ENCODE measurements at regions not wholly inside any gene's neighbourhood (a gene's known extent, or its start where the extent isn't known, plus 50 kb on each side); places are given as distances from the start of the nearest gene placed in this dataset.
"Not testable (repeated sequence)": the region's sequence is repeated elsewhere in the genome, so short reads cannot be mapped to it uniquely, and the experiment has no call there.

DNA sequence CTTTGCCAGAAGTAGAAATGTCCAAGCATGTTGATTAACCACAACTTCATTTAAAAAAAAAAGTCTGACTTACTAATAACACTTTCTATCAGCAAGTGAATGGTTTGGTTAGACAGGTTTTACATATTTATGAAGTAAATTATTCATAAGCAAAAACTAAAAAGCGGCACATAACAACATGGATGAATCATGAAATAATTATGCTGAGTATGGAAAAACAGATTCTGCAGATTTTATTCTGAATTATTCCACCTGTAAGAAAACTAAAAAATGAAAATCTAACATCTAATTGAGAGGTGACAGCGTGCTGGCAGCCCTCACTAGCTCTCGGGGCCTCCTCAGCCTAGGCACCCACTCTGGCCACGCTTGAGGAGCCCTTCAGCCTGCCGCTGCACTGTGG, 173.5 kb downstream of the ADAM29 start:
- Mint-ChIP-seq H3K27ac (no peak overlapping the region), H3K4me3 (no peak overlapping the region), H3K9me3 (peaks cover 2 to 12% (median 4%) of the 10 kb centered on the region in 7 donors), H3K4me1 (no peaks in the 10 kb centered on the region), H3K36me3 (no peaks in the 10 kb centered on the region), H3K27me3 (no peaks in the 10 kb centered on the region)
- Histone ChIP-seq H3K4me1 (ENCODE audit: control insufficient read depth, insufficient read depth, low read length, poor library complexity, severe bottlenecking) (no peaks in the 10 kb centered on the region), H3K27ac (ENCODE audit: insufficient read depth, low read length, poor library complexity, severe bottlenecking) (no peak overlapping the region), H3K27me3 (ENCODE audit: control insufficient read depth, insufficient read depth, low read length) (no peaks in the 10 kb centered on the region), H3K4me3 (ENCODE audit: low read depth, low read length) (no peak overlapping the region), H3K36me3 (ENCODE audit: control insufficient read depth, insufficient read depth, low read length) (no peaks in the 10 kb centered on the region), H3K9me3 (ENCODE audit: control insufficient read depth in 2 of 2, low read length in 2 of 2) (no peaks in the 10 kb centered on the region)
- ATAC-seq (ENCODE audit: low read depth in 2 of 2): no peak
- no peak for DNase-seq

DNA sequence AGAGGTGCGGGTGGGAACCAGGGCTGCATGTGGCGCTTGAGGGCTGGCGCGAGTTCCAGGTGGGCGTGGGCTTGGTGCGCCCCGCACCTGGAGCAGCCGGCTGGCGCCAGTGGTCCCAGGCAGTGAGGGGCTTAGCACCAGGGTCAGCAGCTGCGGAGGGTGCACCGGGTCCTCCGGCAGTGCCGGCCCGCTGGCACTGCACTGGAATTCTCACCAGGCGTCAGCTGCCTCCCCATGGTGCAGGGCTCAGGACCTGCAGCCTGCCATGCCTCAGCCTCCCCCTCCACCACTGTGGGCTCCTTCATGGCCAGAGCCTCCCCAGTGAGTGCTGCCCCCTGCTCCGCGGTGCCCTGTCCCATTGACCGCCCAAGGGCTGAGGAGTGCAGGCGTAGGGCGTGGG, 174.0 kb downstream of the ADAM29 start:
- DNase-seq (no peak), ATAC-seq (ENCODE audit: low read depth in 2 of 2) (no peak)
- no peak overlapping the region for H3K27ac Mint-ChIP-seq
- no peaks in the 10 kb centered on the region for H3K36me3 Mint-ChIP-seq
- H3K4me3 ChIP-seq (ENCODE audit: low read depth, low read length): no peak overlapping the region
- no peaks in the 10 kb centered on the region for H3K27me3 ChIP-seq (ENCODE audit: control insufficient read depth, insufficient read depth, low read length)
- H3K27ac ChIP-seq (ENCODE audit: insufficient read depth, low read length, poor library complexity, severe bottlenecking): no peak overlapping the region
- H3K4me1 ChIP-seq (ENCODE audit: control insufficient read depth, insufficient read depth, low read length, poor library complexity, severe bottlenecking): no peaks in the 10 kb centered on the region
- no peaks in the 10 kb centered on the region for H3K27me3 Mint-ChIP-seq
- H3K9me3 ChIP-seq (ENCODE audit: control insufficient read depth in 2 of 2, low read length in 2 of 2): no peaks in the 10 kb centered on the region
- no peak overlapping the region for H3K4me3 Mint-ChIP-seq
- H3K9me3 Mint-ChIP-seq: peaks cover 2 to 12% (median 4%) of the 10 kb centered on the region in 7 donors
- H3K4me1 Mint-ChIP-seq: no peaks in the 10 kb centered on the region
- H3K36me3 ChIP-seq (ENCODE audit: control insufficient read depth, insufficient read depth, low read length): no peaks in the 10 kb centered on the region

DNA sequence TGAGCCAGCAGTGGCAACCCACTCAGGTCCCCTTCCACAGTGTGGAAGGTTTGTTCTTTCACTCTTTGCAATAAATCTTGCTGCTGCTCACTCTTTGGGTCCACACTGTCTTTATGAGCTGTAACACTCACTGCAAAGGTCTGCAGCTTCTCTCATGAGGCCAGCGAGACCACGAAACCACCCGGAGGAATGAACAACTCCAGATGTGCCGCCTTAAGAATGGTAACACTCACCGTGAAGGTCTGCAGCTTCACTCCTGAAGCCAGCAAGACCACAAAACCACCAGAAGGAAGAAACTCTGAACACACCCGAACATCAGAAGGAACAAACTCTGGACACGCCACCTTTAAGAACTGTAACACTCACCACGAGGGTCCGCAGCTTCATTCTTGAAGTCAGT, 174.9 kb downstream of the ADAM29 start:
- not testable (repeated sequence) for H3K4me1 ChIP-seq (ENCODE audit: control insufficient read depth, insufficient read depth, low read length, poor library complexity, severe bottlenecking); H3K27ac ChIP-seq (ENCODE audit: insufficient read depth, low read length, poor library complexity, severe bottlenecking); ATAC-seq (ENCODE audit: low read depth in 2 of 2); H3K4me3 ChIP-seq (ENCODE audit: low read depth, low read length); H3K27ac Mint-ChIP-seq; H3K27me3 ChIP-seq (ENCODE audit: control insufficient read depth, insufficient read depth, low read length); H3K27me3 Mint-ChIP-seq; H3K36me3 Mint-ChIP-seq; DNase-seq; H3K9me3 ChIP-seq (ENCODE audit: control insufficient read depth in 2 of 2, low read length in 2 of 2); H3K4me1 Mint-ChIP-seq; H3K36me3 ChIP-seq (ENCODE audit: control insufficient read depth, insufficient read depth, low read length); H3K4me3 Mint-ChIP-seq
- peaks cover 2 to 14% (median 7%) of the 10 kb centered on the region in 7 donors for H3K9me3 Mint-ChIP-seq

DNA sequence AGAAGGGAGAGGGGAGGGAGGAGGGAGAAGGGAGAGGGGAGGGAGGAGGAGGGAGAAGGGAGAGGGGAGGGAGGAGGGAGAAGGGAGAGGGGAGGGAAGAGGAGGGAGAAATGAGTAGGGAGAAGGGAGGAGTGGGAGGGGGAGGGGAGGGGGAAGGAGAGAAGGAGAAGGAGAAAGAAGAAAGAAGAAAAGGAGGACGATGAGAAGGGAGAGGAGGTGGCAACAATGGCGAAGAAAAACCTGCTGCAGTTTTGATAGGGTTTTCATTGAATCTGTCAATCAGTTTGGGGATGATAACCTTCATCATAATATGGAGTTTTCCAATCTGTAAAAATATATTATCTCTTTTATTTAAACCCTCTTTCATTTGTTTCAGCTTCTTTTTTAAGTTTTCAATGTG, 185.2 kb downstream of the ADAM29 start:
- DNase-seq: no peak
- no peak overlapping the region for H3K27ac ChIP-seq (ENCODE audit: insufficient read depth, low read length, poor library complexity, severe bottlenecking)
- no peak for ATAC-seq (ENCODE audit: low read depth in 2 of 2)
- no peak overlapping the region for H3K27ac Mint-ChIP-seq
- no peaks in the 10 kb centered on the region for H3K36me3 ChIP-seq (ENCODE audit: control insufficient read depth, insufficient read depth, low read length)
- H3K36me3 Mint-ChIP-seq: no peaks in the 10 kb centered on the region
- H3K4me3 ChIP-seq (ENCODE audit: low read depth, low read length): no peak overlapping the region
- peaks cover 1 to 12% (median 7%) of the 10 kb centered on the region in 7 donors for H3K9me3 Mint-ChIP-seq
- H3K27me3 ChIP-seq (ENCODE audit: control insufficient read depth, insufficient read depth, low read length): no peaks in the 10 kb centered on the region
- H3K4me3 Mint-ChIP-seq: no peak overlapping the region
- no peaks in the 10 kb centered on the region for H3K4me1 Mint-ChIP-seq
- H3K27me3 Mint-ChIP-seq: no peaks in the 10 kb centered on the region
- H3K9me3 ChIP-seq (ENCODE audit: control insufficient read depth in 2 of 2, low read length in 2 of 2): peaks cover 0 to 2% of the 10 kb centered on the region in 2 experiments
- H3K4me1 ChIP-seq (ENCODE audit: control insufficient read depth, insufficient read depth, low read length, poor library complexity, severe bottlenecking): no peaks in the 10 kb centered on the region

DNA sequence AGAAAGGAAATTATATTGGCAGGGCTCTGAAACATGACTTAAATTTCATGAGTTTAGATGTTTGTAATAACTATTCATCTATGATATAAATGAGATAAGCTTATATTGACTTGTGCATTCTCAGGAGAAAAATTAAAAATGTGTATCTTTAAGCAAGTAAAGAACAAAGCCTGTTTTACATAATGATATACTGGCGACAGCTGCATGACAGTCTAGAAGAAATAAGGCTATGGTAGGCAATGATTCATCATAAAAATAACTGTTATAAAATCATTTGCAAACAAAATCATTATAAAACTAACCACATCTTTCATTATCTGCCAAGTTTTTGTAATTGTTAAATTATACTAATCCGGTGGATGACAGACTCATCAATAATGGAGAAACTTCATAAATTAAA, 188.1 kb downstream of the ADAM29 start:
- H3K36me3 ChIP-seq (ENCODE audit: control insufficient read depth, insufficient read depth, low read length): no peaks in the 10 kb centered on the region
- no peak overlapping the region for H3K27ac Mint-ChIP-seq
- H3K4me1 Mint-ChIP-seq: no peaks in the 10 kb centered on the region
- no peak for DNase-seq
- H3K9me3 ChIP-seq (ENCODE audit: control insufficient read depth in 2 of 2, low read length in 2 of 2): peaks cover 5 to 7% of the 10 kb centered on the region in 2 experiments
- peaks cover 1 to 30% (median 14%) of the 10 kb centered on the region in 7 donors for H3K9me3 Mint-ChIP-seq
- no peak for ATAC-seq (ENCODE audit: low read depth in 2 of 2)
- no peaks in the 10 kb centered on the region for H3K27me3 ChIP-seq (ENCODE audit: control insufficient read depth, insufficient read depth, low read length)
- H3K27ac ChIP-seq (ENCODE audit: insufficient read depth, low read length, poor library complexity, severe bottlenecking): no peak overlapping the region
- no peaks in the 10 kb centered on the region for H3K36me3 Mint-ChIP-seq
- H3K4me1 ChIP-seq (ENCODE audit: control insufficient read depth, insufficient read depth, low read length, poor library complexity, severe bottlenecking): no peaks in the 10 kb centered on the region
- H3K4me3 Mint-ChIP-seq: no peak overlapping the region
- no peaks in the 10 kb centered on the region for H3K27me3 Mint-ChIP-seq
- no peak overlapping the region for H3K4me3 ChIP-seq (ENCODE audit: low read depth, low read length)

DNA sequence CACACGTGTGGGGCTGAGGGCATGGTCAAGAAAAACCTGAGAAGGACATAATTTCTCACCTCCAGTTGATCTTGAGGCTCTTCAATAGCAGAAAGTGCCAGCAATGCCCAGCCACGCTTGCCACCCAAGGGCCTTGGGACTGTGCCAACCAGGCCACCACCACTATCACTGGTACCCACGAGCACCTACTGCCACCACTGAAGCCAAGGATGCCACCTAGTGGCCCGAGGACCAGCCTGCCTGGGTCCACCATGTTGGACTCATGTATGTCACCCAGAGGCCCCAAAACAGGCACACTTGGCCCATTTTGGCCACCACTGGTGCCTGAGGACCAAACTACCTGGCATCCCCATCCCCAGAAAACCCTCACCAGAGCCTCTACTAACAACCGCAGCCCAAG, 191.8 kb downstream of the ADAM29 start:
- no peak overlapping the region for H3K27ac ChIP-seq (ENCODE audit: insufficient read depth, low read length, poor library complexity, severe bottlenecking)
- no peak for ATAC-seq (ENCODE audit: low read depth in 2 of 2)
- peaks cover 3 to 49% (median 16%) of the 10 kb centered on the region in 7 donors for H3K9me3 Mint-ChIP-seq
- H3K4me1 ChIP-seq (ENCODE audit: control insufficient read depth, insufficient read depth, low read length, poor library complexity, severe bottlenecking): no peaks in the 10 kb centered on the region
- no peaks in the 10 kb centered on the region for H3K36me3 ChIP-seq (ENCODE audit: control insufficient read depth, insufficient read depth, low read length)
- no peaks in the 10 kb centered on the region for H3K4me1 Mint-ChIP-seq
- no peaks in the 10 kb centered on the region for H3K27me3 Mint-ChIP-seq
- no peaks in the 10 kb centered on the region for H3K36me3 Mint-ChIP-seq
- H3K27ac Mint-ChIP-seq: no peak overlapping the region
- no peak overlapping the region for H3K4me3 Mint-ChIP-seq
- H3K27me3 ChIP-seq (ENCODE audit: control insufficient read depth, insufficient read depth, low read length): no peaks in the 10 kb centered on the region
- no peak for DNase-seq
- peaks cover 5 to 7% of the 10 kb centered on the region in 2 experiments for H3K9me3 ChIP-seq (ENCODE audit: control insufficient read depth in 2 of 2, low read length in 2 of 2)
- no peak overlapping the region for H3K4me3 ChIP-seq (ENCODE audit: low read depth, low read length)

DNA sequence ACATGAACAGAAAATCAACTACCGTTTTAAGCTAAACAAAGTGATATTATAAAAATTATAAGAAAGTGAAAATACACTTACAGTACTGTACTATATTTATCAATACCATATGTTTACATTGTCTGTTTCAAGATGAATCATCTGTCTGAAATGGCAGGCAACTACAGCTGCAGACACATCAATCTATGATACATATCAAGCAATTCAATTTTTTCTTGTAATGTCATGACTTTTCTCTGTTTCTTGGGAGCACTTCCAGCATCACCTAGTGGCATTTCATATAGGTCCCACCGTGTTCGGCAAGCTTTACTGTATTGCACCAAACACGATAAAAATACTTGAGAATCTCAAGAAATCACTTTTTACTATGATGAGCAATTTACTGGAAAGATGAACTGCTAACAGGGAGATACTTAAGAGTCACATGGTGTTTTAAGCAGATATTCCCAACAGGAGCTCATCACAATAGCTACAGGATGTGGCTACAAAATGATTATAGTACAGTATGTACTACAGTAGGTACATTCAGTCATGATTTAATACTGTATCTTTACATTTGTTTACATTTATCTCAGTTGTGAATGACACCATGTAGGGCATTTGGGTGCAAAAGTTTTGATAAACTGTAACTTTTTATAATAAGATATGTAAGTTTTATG, 207.4 kb downstream of the ADAM29 start:
- Histone ChIP-seq H3K4me3 (ENCODE audit: low read depth, low read length) (no peak overlapping the region), H3K4me1 (ENCODE audit: control insufficient read depth, insufficient read depth, low read length, poor library complexity, severe bottlenecking) (no peaks in the 10 kb centered on the region), H3K36me3 (ENCODE audit: control insufficient read depth, insufficient read depth, low read length) (no peaks in the 10 kb centered on the region), H3K9me3 (ENCODE audit: control insufficient read depth in 2 of 2, low read length in 2 of 2) (peaks cover 0 to under 1% of the 10 kb centered on the region in 2 experiments), H3K27me3 (ENCODE audit: control insufficient read depth, insufficient read depth, low read length) (no peaks in the 10 kb centered on the region), H3K27ac (ENCODE audit: insufficient read depth, low read length, poor library complexity, severe bottlenecking) (no peak overlapping the region)
- H3K4me3 Mint-ChIP-seq: no peak overlapping the region
- no peaks in the 10 kb centered on the region for H3K27me3 Mint-ChIP-seq
- no peaks in the 10 kb centered on the region for H3K4me1 Mint-ChIP-seq
- no peak for DNase-seq
- no peak for ATAC-seq (ENCODE audit: low read depth in 2 of 2)
- no peak overlapping the region for H3K27ac Mint-ChIP-seq
- H3K36me3 Mint-ChIP-seq: no peaks in the 10 kb centered on the region
- peaks cover 0 to 35% (median 8%) of the 10 kb centered on the region in 7 donors for H3K9me3 Mint-ChIP-seq

DNA sequence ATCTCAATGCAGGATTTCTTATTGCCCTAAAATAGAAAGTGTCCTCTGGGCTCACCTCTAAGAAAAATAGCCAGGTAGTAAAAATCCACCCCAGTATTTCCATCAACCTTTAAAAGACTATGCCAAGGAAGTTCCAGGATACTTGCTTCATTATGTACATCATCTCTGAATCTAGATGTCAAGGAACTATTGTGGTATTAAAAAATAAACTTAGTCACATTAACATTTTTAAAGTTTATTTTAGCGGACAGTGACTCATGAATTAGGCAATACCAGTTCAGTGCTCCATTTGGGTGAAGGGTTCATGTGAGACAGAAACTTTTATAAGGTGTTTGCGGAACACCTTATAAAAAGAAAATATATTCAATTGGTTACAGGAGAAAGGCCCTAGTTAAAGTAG, 209.2 kb downstream of the ADAM29 start:
- Mint-ChIP-seq H3K27me3 (no peaks in the 10 kb centered on the region), H3K9me3 (peaks cover 0 to 26% (median 8%) of the 10 kb centered on the region in 7 donors), H3K4me3 (no peak overlapping the region), H3K27ac (no peak overlapping the region), H3K4me1 (no peaks in the 10 kb centered on the region), H3K36me3 (no peaks in the 10 kb centered on the region)
- DNase-seq (no peak), ATAC-seq (ENCODE audit: low read depth in 2 of 2) (no peak)
- no peaks in the 10 kb centered on the region for H3K4me1 ChIP-seq (ENCODE audit: control insufficient read depth, insufficient read depth, low read length, poor library complexity, severe bottlenecking)
- no peaks in the 10 kb centered on the region for H3K36me3 ChIP-seq (ENCODE audit: control insufficient read depth, insufficient read depth, low read length)
- H3K27me3 ChIP-seq (ENCODE audit: control insufficient read depth, insufficient read depth, low read length): no peaks in the 10 kb centered on the region
- H3K27ac ChIP-seq (ENCODE audit: insufficient read depth, low read length, poor library complexity, severe bottlenecking): no peak overlapping the region
- no peaks in the 10 kb centered on the region for H3K9me3 ChIP-seq (ENCODE audit: control insufficient read depth in 2 of 2, low read length in 2 of 2)
- no peak overlapping the region for H3K4me3 ChIP-seq (ENCODE audit: low read depth, low read length)

Measured in CD4-positive, CD25-positive, alpha-beta regulatory T cell (primary cell).